NB4 (cell line): ENCODE measurements at regions not wholly inside any gene's neighbourhood (a gene's known extent, or its start where the extent isn't known, plus 50 kb on each side); places are given as distances from the start of the nearest gene placed in this dataset.

Source experiments
- DNase-seq: peaks from one replicate; pipeline ENCODE4 v3.0.0; 2010; ENCODE audit warnings: low read depth
- H3K4me3 ChIP-seq: one replicate; pipeline ENCODE4 v1.5.1; 2011; ENCODE audit warnings: mild to moderate bottlenecking, low read depth, low read length, moderate library complexity
- CTCF ChIP-seq: IDR thresholded peaks from one replicate; pipeline ENCODE4 v1.5.1; 2012; ENCODE audit warnings: low read depth, low read length
- MAX ChIP-seq: IDR thresholded peaks from 2 replicates; pipeline ENCODE4 v1.6.1; 2011; ENCODE audit warnings: low read depth, low read length
- MYC ChIP-seq: IDR thresholded peaks from 2 replicates; pipeline ENCODE4 v1.6.1; 2011; ENCODE audit warnings: low read depth, low read length
- POLR2A ChIP-seq: IDR thresholded peaks from 2 replicates; pipeline ENCODE4 v1.6.1; 2011; ENCODE audit warnings: mild to moderate bottlenecking; ENCODE audit not compliant: insufficient read length; ENCODE audit errors: extremely low read depth

GRCh38 chr10:9004736-9005135 lies 950.2 kb downstream of the GATA3 start:
- DNase-seq = no peak
- H3K4me3 ChIP-seq = no peak overlapping the region
- TF ChIP-seq POLR2A = no peak

GRCh38 chr10:9009505-9009904 lies 955.0 kb downstream of the GATA3 start:
- DNase-seq = no peak
- H3K4me3 ChIP-seq = no peak overlapping the region
- TF ChIP-seq POLR2A (no peak), CTCF (no peak), MYC (no peak), MAX (no peak)

GRCh38 chr10:9010093-9010492 lies 955.6 kb downstream of the GATA3 start:
- DNase-seq = no peak
- TF ChIP-seq MYC (no peak), MAX (no peak), CTCF (no peak), POLR2A (no peak)

GRCh38 chr10:9010931-9011670 lies 956.6 kb downstream of the GATA3 start:
- no peak for DNase-seq
- no peak overlapping the region for H3K4me3 ChIP-seq
- no peak for TF ChIP-seq MAX
- TF ChIP-seq MYC = no peak
- TF ChIP-seq POLR2A = no peak
- TF ChIP-seq CTCF = no peak

More at GRCh38 chr10:9010093-9010492, 955.6 kb downstream of the GATA3 start:
- H3K4me3 ChIP-seq = no peak overlapping the region

GRCh38 chr10:9012312-9012711 lies 957.8 kb downstream of the GATA3 start:
- no peak for TF ChIP-seq MAX
- TF ChIP-seq CTCF = no peak
- H3K4me3 ChIP-seq = no peak overlapping the region
- no peak for DNase-seq

- no peak overlapping the region for H3K4me3 ChIP-seq
- no peak for DNase-seq
- TF ChIP-seq MYC (no peak), POLR2A (no peak), CTCF (no peak), MAX (no peak)
These were observed 960.5 kb downstream of the GATA3 start for GRCh38 chr10:9015005-9015404.
